ENCODE measurements at regions not wholly inside any gene's neighbourhood (a gene's known extent, or its start where the extent isn't known, plus 50 kb on each side); places are given as distances from the start of the nearest gene placed in this dataset.
A peak's percentile ranks its signal among the peaks of the same experiment; 100 is the strongest.

DNA sequence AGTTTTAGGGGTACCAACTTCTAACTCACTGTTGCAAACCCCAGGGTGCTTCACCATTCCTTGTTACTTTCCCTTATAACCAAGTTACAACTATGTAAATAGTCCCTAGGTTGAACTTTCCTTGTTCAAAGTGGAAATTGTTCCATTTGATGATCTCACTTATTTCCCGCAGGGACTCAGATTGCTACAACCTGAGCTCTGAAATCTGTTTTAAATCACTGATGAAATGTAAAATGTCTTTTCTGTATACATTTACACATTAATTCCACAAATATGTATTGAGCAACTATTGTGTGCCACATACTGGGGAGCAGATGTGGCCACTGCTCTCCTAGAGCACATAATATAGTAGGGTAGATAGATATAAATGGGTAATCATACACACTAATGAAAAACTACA, 69.1 kb upstream of the TARS1 start:
- peak; percentile 79 for DNase-seq (ENCODE audit: low read depth)

GRCh38 chr5:33372721-33373472, 67.9 kb upstream of the TARS1 start:
- DNase-seq (ENCODE audit: low read depth), result no peak

GRCh38 chr5:33375900-33376299, 64.9 kb upstream of the TARS1 start:
- no peak for DNase-seq (ENCODE audit: low read depth)

GRCh38 chr5:33379757-33380156, 61.0 kb upstream of the TARS1 start:
- DNase-seq (ENCODE audit: low read depth), result no peak

DNA sequence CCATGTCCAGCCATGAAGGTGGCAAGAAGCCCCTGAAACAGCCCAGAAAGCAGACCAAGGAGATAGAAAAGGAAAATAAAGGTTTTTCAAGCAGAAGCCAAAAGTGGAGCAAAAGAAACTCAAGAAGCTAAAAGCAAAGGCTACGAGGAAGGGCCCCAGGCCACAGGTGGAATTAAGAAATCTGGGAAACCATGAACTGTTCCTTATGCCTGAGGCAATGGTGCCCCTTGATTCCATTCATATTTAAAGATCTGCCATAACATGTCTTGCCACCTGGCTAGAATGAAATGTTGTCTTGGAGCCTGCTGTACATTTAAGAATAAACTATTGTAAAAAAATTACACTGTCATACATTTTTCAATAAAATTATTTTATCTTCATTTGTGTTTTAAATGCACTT, 59.5 kb upstream of the TARS1 start:
- DNase-seq (ENCODE audit: low read depth), result no peak

Data from HS-5 (cell line).